ENCODE measurements at regions not wholly inside any gene's neighbourhood (a gene's known extent, or its start where the extent isn't known, plus 50 kb on each side); places are given as distances from the start of the nearest gene placed in this dataset.

GRCh38 chr5:43973318-43973717 lies 370.3 kb downstream of the NNT start (continued):
- TF ChIP-seq IFI16 (CRISPR knock-in tag; IDR thresholded peaks at IDR 0.05): no peak

GRCh38 chr5:43967165-43967564 lies 364.2 kb downstream of the NNT start:
- 0% methylated on average over 1 of the region's 1 CpG for WGBS (ENCODE audit: insufficient coverage, low coverage, missing lambda C conversion rate)
- no peaks in the 10 kb centered on the region for H3K79me2 ChIP-seq (ENCODE audit: control insufficient read depth, insufficient read depth, low read length)
- POLR2A ChIA-PET: no interaction called here

More at GRCh38 chr5:43967165-43967564, 364.2 kb downstream of the NNT start:
- no peak for ATAC-seq
- CTCF ChIA-PET (ENCODE audit: low intra/inter-chr PET ratio): no interaction called here
- BruUV-seq (replicated peaks): no TSS peak
- FAIRE-seq: no peak
- H3K4me2 ChIP-seq (ENCODE audit: insufficient read depth, low read length): no peak overlapping the region
- TF ChIP-seq ZNF3 (CRISPR knock-in tag; IDR thresholded peaks at IDR 0.05) (no peak), ZKSCAN8 (CRISPR knock-in tag; IDR thresholded peaks at IDR 0.05) (no peak), MAX (CRISPR knock-in tag; IDR thresholded peaks at IDR 0.05) (no peak), NCOA6 (IDR thresholded peaks at IDR 0.05) (no peak), ZBTB34 (CRISPR knock-in tag; IDR thresholded peaks at IDR 0.05) (no peak), TAF9B (IDR thresholded peaks at IDR 0.05; ENCODE audit: partially characterized antibody) (no peak), ZNF586 (CRISPR knock-in tag; conservative IDR thresholded peaks at IDR 0.05) (no peak), ZNF740 (CRISPR knock-in tag; IDR thresholded peaks at IDR 0.05) (no peak), ZNF740 (tag; IDR thresholded peaks at IDR 0.05) (no peak), ATF4 (CRISPR knock-in tag; IDR thresholded peaks at IDR 0.05) (no peak), ZBTB7A (IDR thresholded peaks at IDR 0.05; ENCODE audit: borderline replicate concordance, control insufficient read depth, low read depth, low read length) (no peak), MBD1 (CRISPR knock-in tag; IDR thresholded peaks at IDR 0.05) (no peak), NFE2L1 (tag; IDR thresholded peaks at IDR 0.05; ENCODE audit: borderline replicate concordance, low read depth) (no peak), RFX1 (IDR thresholded peaks at IDR 0.05) (no peak), ZNF717 (CRISPR knock-in tag; IDR thresholded peaks at IDR 0.05) (no peak), SETDB1 (IDR thresholded peaks at IDR 0.05; ENCODE audit: low read length) (no peak)
- H3K4me3 ChIP-seq: no peak overlapping the region
- no peak overlapping the region for H2AFZ ChIP-seq (ENCODE audit: low read depth, low read length)
- in situ Hi-C loops (cut with MboI): no loop called here
- no peaks in the 10 kb centered on the region; the same call in 1 of the 2 replicates for H3K9me3 ChIP-seq (replicated peaks; ENCODE audit: control insufficient read depth, insufficient read depth, low read depth, low read length)
- H3K4me1 ChIP-seq (replicated peaks in 1 of 2; ENCODE audit: control insufficient read depth in 2 of 2, insufficient read depth in 2 of 2, low read length in 2 of 2): no peaks in the 10 kb centered on the region
- no peak for DNase-seq (ENCODE audit: extremely low read depth in 1 of 4, low spot score in 3 of 4)
- no peak overlapping the region for H3K9ac ChIP-seq (ENCODE audit: insufficient read depth in 1 of 2, low read depth in 2 of 2, low read length in 2 of 2)
- no peaks in the 10 kb centered on the region for H4K20me1 ChIP-seq (replicated peaks; ENCODE audit: control insufficient read depth, insufficient read depth, low read length)
- H3K9me1 ChIP-seq (ENCODE audit: control insufficient read depth, insufficient read depth, low read length): no peaks in the 10 kb centered on the region
- H3K36me3 ChIP-seq (ENCODE audit: control insufficient read depth, insufficient read depth, low read length): no peaks in the 10 kb centered on the region
- no peaks in the 10 kb centered on the region for H3K27me3 ChIP-seq (ENCODE audit: control insufficient read depth in 2 of 2, insufficient read depth in 2 of 2, low read length in 2 of 2)
- no peak overlapping the region for H3K27ac ChIP-seq (ENCODE audit: extremely low read depth, low read depth, low read length)
- intact Hi-C loops (cut with micrococcal nuclease): no loop called here
